Endothelial cell of umbilical vein (primary cell): ENCODE measurements at regions not wholly inside any gene's neighbourhood (a gene's known extent, or its start where the extent isn't known, plus 50 kb on each side); places are given as distances from the start of the nearest gene placed in this dataset.

Experiments used
- EZH2 ChIP-seq: IDR thresholded peaks from 2 replicates; pipeline ENCODE4 v1.6.1; 2012; ENCODE audit warnings: borderline replicate concordance, low read depth, mild to moderate bottlenecking, moderate library complexity, low read length, inconsistent platforms; ENCODE audit not compliant: severe bottlenecking
- FOS ChIP-seq: IDR thresholded peaks from 2 replicates; pipeline ENCODE4 v1.6.1; 2011; ENCODE audit warnings: mild to moderate bottlenecking, low read length, moderate library complexity, borderline replicate concordance; ENCODE audit not compliant: insufficient read depth
- JUN ChIP-seq: IDR thresholded peaks from 2 replicates; pipeline ENCODE4 v1.6.1; 2011; ENCODE audit warnings: borderline replicate concordance, low read depth; ENCODE audit not compliant: insufficient read length, insufficient read depth
- MAX ChIP-seq: IDR thresholded peaks from 2 replicates; pipeline ENCODE4 v1.6.1; 2011; ENCODE audit not compliant: insufficient read depth, insufficient read length
- MYC ChIP-seq: IDR thresholded peaks from one replicate; pipeline ENCODE4 v1.6.1; 2011; ENCODE audit warnings: mild to moderate bottlenecking, low read depth, low read length
- POLR2A ChIP-seq: IDR thresholded peaks from 2 replicates; pipeline ENCODE4 v1.6.1; 2012; ENCODE audit warnings: low read depth, mild to moderate bottlenecking, control low read depth, low read length
- POLR2AphosphoS5 ChIP-seq: IDR thresholded peaks from 2 replicates; pipeline ENCODE4 v1.6.1; 2012; ENCODE audit warnings: low read depth, mild to moderate bottlenecking, control low read depth, low read length, moderate library complexity; ENCODE audit not compliant: insufficient read depth
- TF ChIP-seq, protein P1 (sequence below), 2 donors: IDR thresholded peaks; 1 replicate in 1 of 2; 2 replicates in 1 of 2; pipeline ENCODE4 v1.5.1; 2011; ENCODE audit warnings: low read length in 2 of 2, mild to moderate bottlenecking in 2 of 2, moderate library complexity in 2 of 2, control low read depth in 1 of 2, inconsistent platforms in 1 of 2, low read depth in 1 of 2; ENCODE audit not compliant: insufficient read depth in 1 of 2; ENCODE audit errors: extremely low read depth in 1 of 2

GRCh38 chr3:181054538-181054937 is 65.0 kb upstream of the DNAJC19 start:
- no peak for TF ChIP-seq FOS
- no peak for TF ChIP-seq EZH2
- TF ChIP-seq, protein P1, sequence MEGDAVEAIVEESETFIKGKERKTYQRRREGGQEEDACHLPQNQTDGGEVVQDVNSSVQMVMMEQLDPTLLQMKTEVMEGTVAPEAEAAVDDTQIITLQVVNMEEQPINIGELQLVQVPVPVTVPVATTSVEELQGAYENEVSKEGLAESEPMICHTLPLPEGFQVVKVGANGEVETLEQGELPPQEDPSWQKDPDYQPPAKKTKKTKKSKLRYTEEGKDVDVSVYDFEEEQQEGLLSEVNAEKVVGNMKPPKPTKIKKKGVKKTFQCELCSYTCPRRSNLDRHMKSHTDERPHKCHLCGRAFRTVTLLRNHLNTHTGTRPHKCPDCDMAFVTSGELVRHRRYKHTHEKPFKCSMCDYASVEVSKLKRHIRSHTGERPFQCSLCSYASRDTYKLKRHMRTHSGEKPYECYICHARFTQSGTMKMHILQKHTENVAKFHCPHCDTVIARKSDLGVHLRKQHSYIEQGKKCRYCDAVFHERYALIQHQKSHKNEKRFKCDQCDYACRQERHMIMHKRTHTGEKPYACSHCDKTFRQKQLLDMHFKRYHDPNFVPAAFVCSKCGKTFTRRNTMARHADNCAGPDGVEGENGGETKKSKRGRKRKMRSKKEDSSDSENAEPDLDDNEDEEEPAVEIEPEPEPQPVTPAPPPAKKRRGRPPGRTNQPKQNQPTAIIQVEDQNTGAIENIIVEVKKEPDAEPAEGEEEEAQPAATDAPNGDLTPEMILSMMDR (IDR thresholded peaks at IDR 0.05; ENCODE audit: extremely low read depth in 1 of 2, insufficient read depth in 1 of 2, low read depth in 1 of 2, low read length in 2 of 2) = no peak
- TF ChIP-seq JUN = no peak
- TF ChIP-seq MAX = no peak
- TF ChIP-seq POLR2A = no peak
- TF ChIP-seq POLR2AphosphoS5 = no peak
- TF ChIP-seq MYC = no peak
